ENCODE measurements at regions not wholly inside any gene's neighbourhood (a gene's known extent, or its start where the extent isn't known, plus 50 kb on each side); places are given as distances from the start of the nearest gene placed in this dataset.

DNA sequence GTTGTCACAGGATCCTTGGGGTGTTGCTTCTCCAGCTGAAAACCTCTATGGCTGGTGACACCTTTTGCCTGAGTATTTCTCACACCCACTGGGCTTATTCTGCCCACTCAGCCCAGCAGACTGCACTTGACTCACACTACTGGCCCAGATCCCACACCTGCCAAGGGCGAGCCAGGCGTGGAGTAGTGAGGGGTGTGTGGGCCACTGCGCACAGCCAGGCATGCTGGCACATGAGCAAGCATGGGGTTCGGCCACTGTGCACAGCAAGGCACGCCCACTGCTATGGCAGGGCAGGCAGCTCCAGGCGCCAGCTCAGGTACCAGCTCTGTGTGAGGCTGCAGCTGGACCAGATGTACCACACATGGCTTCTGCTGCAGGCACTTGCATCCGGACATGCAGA lies 116.5 kb upstream of the MTNR1B start:
- Histone ChIP-seq H3K9me3 (no peaks in the 10 kb centered on the region), H3K27ac (no peak overlapping the region), H3K36me3 (no peaks in the 10 kb centered on the region), H3K27me3 (no peaks in the 10 kb centered on the region), H3K4me3 (no peak overlapping the region), H3K4me1 (no peaks in the 10 kb centered on the region)
- TF ChIP-seq CTCF (IDR thresholded peaks at IDR 0.05): no peak
- DNase-seq (ENCODE audit: low spot score): no peak

GRCh38 chr11:92854162-92854561 lies 115.3 kb upstream of the MTNR1B start:
- TF ChIP-seq CTCF (IDR thresholded peaks at IDR 0.05): no peak
- Histone ChIP-seq H3K4me3 (no peak overlapping the region), H3K9me3 (no peaks in the 10 kb centered on the region), H3K4me1 (no peaks in the 10 kb centered on the region), H3K27ac (no peak overlapping the region), H3K36me3 (no peaks in the 10 kb centered on the region), H3K27me3 (no peaks in the 10 kb centered on the region)
- DNase-seq (ENCODE audit: low spot score): no peak

- no peak overlapping the region for H3K27ac ChIP-seq
Measured at GRCh38 chr11:92854952-92855351, 114.5 kb upstream of the MTNR1B start.

DNA sequence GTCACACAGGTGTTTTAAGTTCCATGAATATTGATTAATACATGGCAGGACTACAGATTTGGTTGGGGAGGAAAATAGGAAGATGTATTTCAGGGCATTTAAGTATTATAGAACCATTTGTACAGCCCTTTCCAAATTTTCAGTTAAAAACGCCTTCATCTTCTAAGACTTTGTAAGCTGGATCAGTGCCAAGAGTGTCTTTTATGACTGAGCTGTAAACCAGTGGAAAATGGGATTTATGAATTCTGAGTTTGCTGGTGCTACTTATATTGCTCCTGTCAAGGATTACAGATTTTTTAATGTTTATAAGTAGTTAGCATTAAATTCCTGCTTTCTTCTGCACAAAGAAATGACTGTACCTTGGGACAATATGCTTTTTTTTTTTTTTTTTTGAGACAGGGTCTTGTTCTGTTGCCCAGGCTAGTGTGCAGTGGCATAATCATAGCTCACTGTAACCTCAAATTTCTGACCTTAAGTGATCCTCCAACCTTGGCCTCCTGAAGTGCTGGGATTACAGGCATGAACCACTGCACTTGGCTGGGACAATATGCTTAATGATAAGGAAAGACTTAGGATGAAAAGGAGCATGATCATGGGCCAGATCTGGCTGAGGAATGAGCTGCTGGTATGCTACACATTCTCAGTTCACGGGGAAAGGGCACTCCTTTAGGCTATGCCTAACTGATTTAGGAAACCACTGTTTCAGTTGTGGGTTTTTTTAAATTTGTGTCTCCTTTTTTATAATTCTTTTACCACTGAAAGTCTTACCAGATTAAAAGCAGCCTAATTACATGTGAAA lies 113.6 kb upstream of the MTNR1B start:
- no peak for TF ChIP-seq CTCF (IDR thresholded peaks at IDR 0.05)
- Histone ChIP-seq H3K27me3 (no peaks in the 10 kb centered on the region), H3K27ac (no peak overlapping the region), H3K36me3 (no peaks in the 10 kb centered on the region), H3K4me1 (no peaks in the 10 kb centered on the region), H3K9me3 (no peaks in the 10 kb centered on the region), H3K4me3 (no peak overlapping the region)
- no peak for DNase-seq (ENCODE audit: low spot score)

More at GRCh38 chr11:92854952-92855351, 114.5 kb upstream of the MTNR1B start:
- H3K4me1 ChIP-seq: no peaks in the 10 kb centered on the region
- no peaks in the 10 kb centered on the region for H3K9me3 ChIP-seq
- H3K27me3 ChIP-seq: no peaks in the 10 kb centered on the region
- TF ChIP-seq CTCF (IDR thresholded peaks at IDR 0.05): no peak
- DNase-seq (ENCODE audit: low spot score): no peak
- no peaks in the 10 kb centered on the region for H3K36me3 ChIP-seq
- H3K4me3 ChIP-seq: no peak overlapping the region

GRCh38 chr11:92857407-92857806 lies 112.0 kb upstream of the MTNR1B start:
- Histone ChIP-seq H3K4me3 (no peak overlapping the region), H3K4me1 (no peaks in the 10 kb centered on the region), H3K27me3 (no peaks in the 10 kb centered on the region), H3K36me3 (no peaks in the 10 kb centered on the region), H3K27ac (no peak overlapping the region), H3K9me3 (no peaks in the 10 kb centered on the region)
- TF ChIP-seq CTCF (IDR thresholded peaks at IDR 0.05): no peak
- no peak for DNase-seq (ENCODE audit: low spot score)

All from right atrium auricular region (tissue), 2 donors.